Prostate gland (tissue), 2 donors: ENCODE measurements at regions not wholly inside any gene's neighbourhood (a gene's known extent, or its start where the extent isn't known, plus 50 kb on each side); places are given as distances from the start of the nearest gene placed in this dataset.

ENCODE experiments used
- DNase-seq: peaks from one replicate; pipeline ENCODE4 v3.0.0-alpha.2; 2019; ENCODE audit warnings: low spot score
- H3K27ac ChIP-seq, 2 donors: fragments of 200-600 bp; sonication (generic); 2 replicates each; pipeline ENCODE4 v1.5.1; 2017 to 2019
- H3K27me3 ChIP-seq: fragments of 200-600 bp; sonication (generic); replicated peaks from 2 replicates; pipeline ENCODE4 v1.5.1; 2019; ENCODE audit not compliant: insufficient read depth
- H3K36me3 ChIP-seq, 2 donors: fragments of 200-600 bp; sonication (generic); 1 replicate in 1 of 2; 2 replicates in 1 of 2; pipeline versions ENCODE4 v1.5.1 to v1.8.1; 2017 to 2019
- H3K4me1 ChIP-seq: fragments of 200-600 bp; sonication (generic); replicated peaks from 2 replicates; pipeline ENCODE4 v1.5.1; 2019
- H3K4me3 ChIP-seq, 2 donors: fragments of 200-600 bp; sonication (generic); 2 replicates each; pipeline ENCODE4 v1.5.1; 2017 to 2019
- H3K9me3 ChIP-seq: fragments of 200-600 bp; sonication (generic); 2 replicates; pipeline ENCODE4 v1.5.1; 2017
- CTCF ChIP-seq, 4 experiments: fragments of 200-600 bp in 2 of 4; fragments of 450-650 bp in 2 of 4; sonication (generic) in 2 of 4; IDR thresholded peaks; 1 replicate in 3 of 4; 2 replicates in 1 of 4; pipeline ENCODE4 v1.5.1; 2016 to 2019; ENCODE audit warnings: antibody characterized with exemption in 4 of 4, mild to moderate bottlenecking in 2 of 4, moderate library complexity in 2 of 4
- POLR2A ChIP-seq: fragments of 450-650 bp; IDR thresholded peaks from one replicate; pipeline ENCODE4 v1.6.1; 2016; ENCODE audit warnings: antibody characterized with exemption, mild to moderate bottlenecking
- POLR2AphosphoS5 ChIP-seq: sonication (generic); formaldehyde crosslinking; IDR thresholded peaks from one replicate; pipeline ENCODE4 v1.6.1; 2017; ENCODE audit warnings: antibody characterized with exemption
- WGBS: methylation state at CpG from one replicate; pipeline ENCODE4 v1.1.5; 2018; 5-methylcytosine and 5-hydroxymethylcytosine counted together
- intact Hi-C: fragments of 100-400 bp; cut with DNase I; formaldehyde crosslinking; loops from one replicate; pipeline ENCODE4 v1.14.2; 2022

- no peak for DNase-seq
- intact Hi-C loops: no loop called here
- no peak overlapping the region for H3K27ac ChIP-seq
- TF ChIP-seq POLR2A: no peak
- TF ChIP-seq CTCF (IDR thresholded peaks at IDR 0.05): no peak
- no peak for TF ChIP-seq POLR2AphosphoS5
- no peaks in the 10 kb centered on the region for H3K27me3 ChIP-seq
- 57% methylated on average over 1 of the region's 1 CpG for WGBS
- no peaks in the 10 kb centered on the region for H3K4me1 ChIP-seq
- no peaks in the 10 kb centered on the region for H3K9me3 ChIP-seq
- H3K4me3 ChIP-seq: no peak overlapping the region
- no peaks in the 10 kb centered on the region for H3K36me3 ChIP-seq
Observed at GRCh38 chr12:23340351-23340750, 609.1 kb downstream of the SOX5 start.

GRCh38 chr12:23342407-23342806 lies 607.1 kb downstream of the SOX5 start:
- Histone ChIP-seq H3K27ac (no peak overlapping the region), H3K36me3 (no peaks in the 10 kb centered on the region), H3K4me1 (no peaks in the 10 kb centered on the region), H3K4me3 (no peak overlapping the region), H3K27me3 (no peaks in the 10 kb centered on the region), H3K9me3 (no peaks in the 10 kb centered on the region)
- intact Hi-C loops: no loop called here
- 76% methylated on average over 1 of the region's 1 CpG for WGBS
- DNase-seq: no peak
- TF ChIP-seq POLR2A (no peak), CTCF (IDR thresholded peaks at IDR 0.05) (no peak), POLR2AphosphoS5 (no peak)

- H3K36me3 ChIP-seq: no peaks in the 10 kb centered on the region
- intact Hi-C loops: no loop called here
- no peaks in the 10 kb centered on the region for H3K27me3 ChIP-seq
- DNase-seq: no peak
- H3K4me1 ChIP-seq: no peaks in the 10 kb centered on the region
- no peaks in the 10 kb centered on the region for H3K9me3 ChIP-seq
- no peak overlapping the region for H3K4me3 ChIP-seq
- TF ChIP-seq POLR2AphosphoS5 (no peak), POLR2A (no peak), CTCF (IDR thresholded peaks at IDR 0.05) (no peak)
- 39% methylated on average over 3 of the region's 3 CpGs for WGBS
- H3K27ac ChIP-seq: no peak overlapping the region
Observed at GRCh38 chr12:23349564-23349963, 599.9 kb downstream of the SOX5 start.

GRCh38 chr12:23350808-23351207 lies 598.7 kb downstream of the SOX5 start:
- no peak for DNase-seq
- TF ChIP-seq POLR2A (no peak), POLR2AphosphoS5 (no peak), CTCF (IDR thresholded peaks at IDR 0.05) (no peak)
- intact Hi-C loops: no loop called here
- Histone ChIP-seq H3K9me3 (no peaks in the 10 kb centered on the region), H3K27ac (no peak overlapping the region), H3K4me3 (no peak overlapping the region), H3K36me3 (no peaks in the 10 kb centered on the region), H3K4me1 (no peaks in the 10 kb centered on the region), H3K27me3 (no peaks in the 10 kb centered on the region)
- 91% methylated on average over 2 of the region's 2 CpGs for WGBS

GRCh38 chr12:23352670-23353069 lies 596.8 kb downstream of the SOX5 start:
- Histone ChIP-seq H3K27me3 (no peaks in the 10 kb centered on the region), H3K36me3 (no peaks in the 10 kb centered on the region), H3K4me1 (no peaks in the 10 kb centered on the region), H3K9me3 (no peaks in the 10 kb centered on the region), H3K4me3 (no peak overlapping the region), H3K27ac (no peak overlapping the region)
- DNase-seq: no peak
- TF ChIP-seq POLR2A (no peak), CTCF (IDR thresholded peaks at IDR 0.05) (no peak), POLR2AphosphoS5 (no peak)
- intact Hi-C loops: no loop called here
- WGBS: 93% methylated on average over 2 of the region's 2 CpGs
